Fibroblast of pulmonary artery (primary cell): ENCODE measurements at regions not wholly inside any gene's neighbourhood (a gene's known extent, or its start where the extent isn't known, plus 50 kb on each side); places are given as distances from the start of the nearest gene placed in this dataset.

Source experiments
- DNase-seq: peaks from one replicate; pipeline ENCODE4 v3.0.0-alpha.2; 2010; ENCODE audit warnings: low read depth
- H3K4me3 ChIP-seq: replicated peaks from 2 replicates; pipeline ENCODE4 v1.5.1; 2011; ENCODE audit warnings: low read depth, mild to moderate bottlenecking, control low read depth, low read length, moderate library complexity
- CTCF ChIP-seq: IDR thresholded peaks from 2 replicates; pipeline ENCODE4 v1.5.1; 2011; ENCODE audit warnings: mild to moderate bottlenecking, control low read depth, low read length, inconsistent platforms; ENCODE audit errors: missing control alignments

- no peak for TF ChIP-seq CTCF
- no peak overlapping the region for H3K4me3 ChIP-seq
- DNase-seq: no peak
Observed at GRCh38 chr17:73934696-73935095, 268.8 kb upstream of the RPL38 start.

GRCh38 chr17:73936908-73937627 is 266.4 kb upstream of the RPL38 start:
- TF ChIP-seq CTCF: no peak
- DNase-seq: no peak

GRCh38 chr17:73938706-73939105 is 264.8 kb upstream of the RPL38 start:
- no peak for DNase-seq
- H3K4me3 ChIP-seq: no peak overlapping the region
- TF ChIP-seq CTCF: no peak

More at GRCh38 chr17:73936908-73937627, 266.4 kb upstream of the RPL38 start:
- no peak overlapping the region for H3K4me3 ChIP-seq

GRCh38 chr17:73939806-73940205 is 263.7 kb upstream of the RPL38 start:
- DNase-seq: no peak
- no peak for TF ChIP-seq CTCF
- no peak overlapping the region for H3K4me3 ChIP-seq

- no peak for TF ChIP-seq CTCF
- H3K4me3 ChIP-seq: no peak overlapping the region
- no peak for DNase-seq
Observed at GRCh38 chr17:73940511-73940910, 263.0 kb upstream of the RPL38 start.

GRCh38 chr17:73941919-73942530 is 261.5 kb upstream of the RPL38 start:
- no peak overlapping the region for H3K4me3 ChIP-seq
- no peak for TF ChIP-seq CTCF
- DNase-seq: no peak
